Stimulated activated naive CD8-positive, alpha-beta T cell treated with anti-CD3 and anti-CD28 coated beads, Interleukin-15, Interleukin-2, amounts not matched to agents 100 ng/mL and 50 ng/mL, for 24 hours (primary cell): ENCODE measurements at regions not wholly inside any gene's neighbourhood (a gene's known extent, or its start where the extent isn't known, plus 50 kb on each side); places are given as distances from the start of the nearest gene placed in this dataset.

Experiments
- H3K27ac Mint-ChIP-seq: one replicate; pipeline ENCODE4 v1.8.0; 2021; ENCODE audit warnings: mild to moderate bottlenecking, mixed read lengths
- H3K27me3 Mint-ChIP-seq: one replicate; pipeline ENCODE4 v1.8.0; 2021; ENCODE audit warnings: mixed read lengths
- H3K36me3 Mint-ChIP-seq: one replicate; pipeline ENCODE4 v1.8.0; 2021; ENCODE audit warnings: low read depth, mixed read lengths
- H3K4me1 Mint-ChIP-seq: one replicate; pipeline ENCODE4 v1.8.0; 2021; ENCODE audit warnings: low read depth, mixed read lengths
- H3K4me3 Mint-ChIP-seq: one replicate; pipeline ENCODE4 v1.8.0; 2021; ENCODE audit warnings: mild to moderate bottlenecking, mixed read lengths
- H3K9me3 Mint-ChIP-seq: one replicate; pipeline ENCODE4 v1.8.0; 2021; ENCODE audit warnings: mixed read lengths

DNA sequence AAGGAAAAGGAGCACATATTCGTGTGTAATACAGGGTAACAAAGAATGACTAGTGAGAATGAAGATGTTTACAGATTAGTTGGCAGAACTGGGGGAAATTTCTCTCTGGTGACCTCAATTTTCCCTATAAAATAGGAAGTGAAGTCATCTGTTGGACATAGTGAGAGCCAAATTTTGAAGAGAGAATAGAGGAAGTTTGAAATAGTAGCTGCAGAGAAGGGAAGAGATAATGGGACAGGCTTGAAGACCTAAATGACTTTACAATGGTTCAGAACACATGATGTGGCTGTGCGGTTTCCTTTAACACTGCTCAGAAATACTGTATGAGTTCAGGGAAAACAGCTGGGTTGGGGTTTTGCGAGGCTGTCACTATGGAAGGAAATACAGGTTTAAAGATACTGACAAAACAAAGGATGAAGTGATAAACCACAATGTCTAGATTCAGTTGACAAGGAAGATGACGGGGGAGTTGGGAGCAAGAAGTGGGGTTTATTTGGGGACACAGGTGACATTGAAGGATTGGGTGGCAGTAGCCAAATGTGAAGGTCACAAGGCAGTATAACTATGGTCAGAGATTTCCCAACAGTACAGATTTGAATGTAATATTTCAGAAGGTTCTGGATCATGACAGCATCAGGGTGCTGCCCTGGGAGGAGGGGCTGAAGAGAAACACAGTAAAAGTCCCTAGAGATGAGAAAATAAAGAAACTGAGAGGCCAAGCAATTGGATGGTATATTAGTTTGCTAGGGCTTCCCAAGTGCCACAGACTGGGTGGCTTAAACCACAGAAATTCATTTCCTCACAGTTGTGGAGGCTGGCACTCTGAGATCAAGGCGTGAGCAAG lies 82.6 kb upstream of the TANK start:
- Mint-ChIP-seq H3K36me3 (no peaks in the 10 kb centered on the region), H3K9me3 (no peaks in the 10 kb centered on the region), H3K4me1 (peaks cover 54% of the 10 kb centered on the region), H3K27me3 (no peaks in the 10 kb centered on the region), H3K4me3 (peak overlapping the region; percentile 55), H3K27ac (peak overlapping the region; percentile 90)

DNA sequence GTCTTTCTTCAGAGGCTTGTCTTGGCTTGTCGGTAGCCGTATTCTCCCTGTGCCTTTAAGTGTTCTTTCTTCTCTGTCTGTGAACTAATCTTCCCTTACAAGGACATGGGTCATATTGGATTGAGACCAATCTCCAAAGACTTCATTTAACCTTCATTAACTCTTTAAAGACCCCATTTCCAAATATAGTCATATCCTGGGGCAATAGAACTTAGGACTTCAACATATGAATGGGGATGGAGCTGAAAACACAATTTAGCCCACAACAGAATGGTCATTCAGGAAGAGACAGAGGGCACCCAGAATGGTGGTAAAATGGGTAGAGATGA lies 82.1 kb upstream of the TANK start:
- H3K9me3 Mint-ChIP-seq: no peaks in the 10 kb centered on the region
- H3K36me3 Mint-ChIP-seq: no peaks in the 10 kb centered on the region
- H3K4me1 Mint-ChIP-seq: peaks cover 50% of the 10 kb centered on the region
- H3K27ac Mint-ChIP-seq: peak overlapping the region; percentile 90
- H3K4me3 Mint-ChIP-seq: peak overlapping the region; percentile 55
- no peaks in the 10 kb centered on the region for H3K27me3 Mint-ChIP-seq

DNA sequence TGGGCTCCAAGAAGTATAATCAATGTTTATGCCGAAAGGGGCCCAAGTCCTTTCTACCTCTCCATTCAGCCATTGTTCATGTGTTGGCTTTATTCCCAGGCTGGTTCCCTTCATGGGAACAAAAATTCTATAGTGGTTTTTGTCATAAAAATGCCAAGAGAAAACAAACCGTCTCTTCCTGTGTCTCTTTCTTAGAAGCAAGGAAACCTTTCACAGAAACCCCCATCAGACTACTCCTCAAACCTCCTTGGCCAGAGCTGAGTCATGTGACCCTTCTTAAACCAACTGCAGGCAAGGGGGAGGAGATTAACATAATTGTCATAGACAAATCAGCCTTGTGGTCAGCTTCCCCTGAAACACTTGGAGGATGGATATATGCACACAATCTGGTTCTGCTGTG lies 75.1 kb upstream of the TANK start:
- no peak overlapping the region for H3K27ac Mint-ChIP-seq
- H3K36me3 Mint-ChIP-seq: no peaks in the 10 kb centered on the region
- H3K4me3 Mint-ChIP-seq: no peak overlapping the region
- no peaks in the 10 kb centered on the region for H3K9me3 Mint-ChIP-seq
- no peaks in the 10 kb centered on the region for H3K27me3 Mint-ChIP-seq
- H3K4me1 Mint-ChIP-seq: peaks cover 17% of the 10 kb centered on the region

DNA sequence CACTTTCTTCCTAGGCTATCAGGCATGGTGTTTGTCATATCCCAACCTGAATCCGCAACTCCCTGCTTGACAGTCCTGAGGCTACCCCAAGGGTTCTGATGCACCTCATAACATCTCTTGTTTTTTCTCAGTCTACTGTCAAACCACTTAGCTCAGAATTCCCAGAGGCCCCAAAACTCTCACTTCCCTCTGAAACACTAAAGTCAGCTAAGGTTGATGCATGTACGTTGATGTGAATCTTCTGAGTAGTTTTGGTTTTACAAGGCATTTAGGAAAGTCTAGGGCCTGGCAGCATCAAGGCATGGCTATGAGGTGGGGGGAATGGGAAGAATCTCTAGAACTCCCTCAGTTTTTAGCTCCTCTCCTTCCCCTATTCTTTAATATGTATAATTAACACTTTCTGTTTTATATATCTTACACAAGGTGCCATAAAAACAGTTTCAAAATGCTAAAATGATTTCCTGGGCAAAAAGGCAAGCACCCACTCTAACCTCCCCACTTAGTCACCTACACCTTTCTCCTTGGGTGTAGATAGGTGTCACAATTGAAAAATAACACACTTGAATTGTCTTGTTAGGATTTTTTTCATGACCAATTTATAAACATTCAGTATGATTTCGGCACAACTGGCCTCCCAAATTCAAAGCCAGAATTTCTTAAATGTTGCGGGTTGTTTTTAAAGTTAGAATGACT lies 71.4 kb upstream of the TANK start:
- Mint-ChIP-seq H3K36me3 (no peaks in the 10 kb centered on the region), H3K4me1 (peaks cover 28% of the 10 kb centered on the region), H3K27me3 (no peaks in the 10 kb centered on the region), H3K9me3 (no peaks in the 10 kb centered on the region), H3K4me3 (no peak overlapping the region), H3K27ac (peak overlapping the region; percentile 2)

DNA sequence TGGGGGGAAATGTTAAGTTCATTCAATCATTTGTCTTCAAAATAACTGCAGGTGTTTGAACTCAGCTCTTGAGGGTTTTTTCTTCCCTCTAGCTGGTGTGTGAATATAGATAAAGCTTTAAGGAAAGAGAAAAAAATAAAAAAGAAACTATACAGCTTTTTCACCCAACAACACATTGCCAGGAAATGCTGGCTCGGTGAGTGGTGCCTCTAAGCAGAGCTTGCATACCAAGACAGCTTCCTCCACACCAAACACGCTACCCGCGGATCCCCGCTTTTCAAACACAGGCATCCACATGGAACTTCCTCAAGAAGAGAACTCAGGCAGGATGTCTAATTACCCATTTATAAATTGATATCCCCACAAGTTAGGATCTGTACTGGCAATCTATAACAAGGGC lies 69.8 kb upstream of the TANK start:
- Mint-ChIP-seq H3K9me3 (no peaks in the 10 kb centered on the region), H3K36me3 (no peaks in the 10 kb centered on the region), H3K27me3 (no peaks in the 10 kb centered on the region), H3K4me3 (peak overlapping the region; percentile 14), H3K27ac (peak overlapping the region; percentile 56), H3K4me1 (peaks cover 28% of the 10 kb centered on the region)

DNA sequence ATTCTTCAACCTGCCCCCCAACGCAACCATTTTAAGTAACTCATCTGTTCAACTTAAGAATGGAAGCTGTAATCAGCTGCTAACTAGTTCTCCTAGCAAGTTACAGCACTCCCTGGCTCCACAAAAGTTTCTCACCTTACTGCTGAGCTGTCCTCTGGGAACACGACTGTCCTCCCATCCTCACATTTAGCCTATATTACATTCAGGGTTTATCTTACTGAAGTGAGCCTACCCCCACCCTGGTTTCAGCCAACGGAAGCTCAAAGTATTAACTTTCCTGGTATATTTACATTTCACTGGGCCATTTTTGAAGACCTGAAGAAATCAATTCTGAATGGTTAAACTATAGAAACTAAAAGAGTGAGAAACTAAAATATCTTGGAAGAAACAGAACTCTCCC lies 64.9 kb upstream of the TANK start:
- Mint-ChIP-seq H3K27me3 (no peaks in the 10 kb centered on the region), H3K36me3 (no peaks in the 10 kb centered on the region), H3K27ac (no peak overlapping the region), H3K9me3 (no peaks in the 10 kb centered on the region), H3K4me1 (peaks cover 9% of the 10 kb centered on the region), H3K4me3 (no peak overlapping the region)

DNA sequence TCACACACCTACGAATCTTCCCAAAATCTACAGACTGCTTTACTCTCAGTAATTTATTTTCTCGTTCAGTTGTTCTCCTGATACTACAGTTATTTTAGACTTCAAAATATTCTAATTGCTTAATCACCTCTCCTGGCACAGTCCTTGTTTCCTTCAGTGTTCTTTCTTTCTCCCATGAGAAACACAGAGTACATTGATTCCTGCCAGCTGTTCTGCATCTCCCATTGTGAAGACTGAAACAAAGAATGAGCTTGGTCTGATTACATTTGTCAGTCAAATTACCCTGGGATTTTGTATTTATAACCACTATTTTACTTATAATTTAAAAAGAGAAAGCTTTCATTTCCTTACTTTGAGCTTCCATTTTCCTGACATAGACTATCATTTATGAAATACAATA lies 63.9 kb upstream of the TANK start:
- Mint-ChIP-seq H3K9me3 (no peaks in the 10 kb centered on the region), H3K4me3 (no peak overlapping the region), H3K27ac (no peak overlapping the region), H3K36me3 (no peaks in the 10 kb centered on the region), H3K27me3 (no peaks in the 10 kb centered on the region), H3K4me1 (no peaks in the 10 kb centered on the region)

DNA sequence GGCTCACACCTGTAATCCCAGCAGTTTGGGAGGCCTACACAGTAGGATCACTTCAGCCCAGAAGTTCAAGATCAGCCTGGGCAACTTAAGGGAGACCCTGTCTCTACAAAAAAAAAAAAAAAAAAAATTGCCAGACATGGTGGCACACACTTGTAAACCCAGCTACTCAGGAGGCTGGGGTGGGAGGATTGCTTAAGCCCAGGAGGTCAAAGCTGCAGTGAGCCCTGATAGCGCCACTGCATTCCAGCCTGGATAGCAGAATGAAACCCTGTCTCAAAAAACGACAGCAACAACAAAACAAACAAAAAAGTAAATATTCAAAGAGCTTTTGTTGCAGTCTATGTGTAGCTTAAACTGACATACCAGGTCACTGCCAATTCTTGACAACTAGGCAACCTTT lies 63.1 kb upstream of the TANK start:
- Mint-ChIP-seq H3K4me3 (no peak overlapping the region), H3K4me1 (no peaks in the 10 kb centered on the region), H3K27ac (no peak overlapping the region), H3K36me3 (no peaks in the 10 kb centered on the region), H3K27me3 (no peaks in the 10 kb centered on the region), H3K9me3 (no peaks in the 10 kb centered on the region)

DNA sequence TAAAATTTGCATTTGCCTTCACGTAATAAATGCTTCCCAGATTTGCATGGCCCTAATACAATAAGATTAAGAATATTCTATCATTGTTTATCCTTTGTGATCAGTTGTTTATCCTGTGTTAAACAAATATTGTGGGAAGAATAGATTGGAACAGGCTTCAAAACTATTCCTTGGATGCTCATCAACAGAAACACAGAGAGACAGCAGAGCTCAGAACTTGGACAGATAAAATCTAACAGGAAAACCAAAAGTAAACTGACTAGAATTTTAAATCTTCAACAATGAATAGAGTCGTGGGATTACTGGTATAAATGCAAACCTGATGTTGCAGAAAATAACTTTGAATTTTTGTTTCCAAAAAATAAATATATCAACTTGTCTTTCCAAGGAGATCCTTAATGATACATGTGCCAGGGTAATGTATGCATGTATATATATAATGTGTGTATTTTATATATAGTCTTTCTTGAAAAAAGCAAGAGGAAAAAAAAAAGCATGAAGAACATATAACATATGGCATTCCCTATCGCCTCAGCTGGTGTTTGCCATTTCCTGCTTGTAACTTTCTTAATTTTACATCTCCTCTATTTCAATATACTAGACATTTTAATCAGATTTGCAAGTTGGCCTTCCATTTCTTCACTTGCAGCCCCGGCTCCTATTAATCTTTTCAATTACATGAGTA lies 59.9 kb upstream of the TANK start:
- no peaks in the 10 kb centered on the region for H3K27me3 Mint-ChIP-seq
- H3K4me3 Mint-ChIP-seq: no peak overlapping the region
- H3K9me3 Mint-ChIP-seq: no peaks in the 10 kb centered on the region
- H3K36me3 Mint-ChIP-seq: no peaks in the 10 kb centered on the region
- H3K27ac Mint-ChIP-seq: no peak overlapping the region
- H3K4me1 Mint-ChIP-seq: peaks cover 16% of the 10 kb centered on the region

DNA sequence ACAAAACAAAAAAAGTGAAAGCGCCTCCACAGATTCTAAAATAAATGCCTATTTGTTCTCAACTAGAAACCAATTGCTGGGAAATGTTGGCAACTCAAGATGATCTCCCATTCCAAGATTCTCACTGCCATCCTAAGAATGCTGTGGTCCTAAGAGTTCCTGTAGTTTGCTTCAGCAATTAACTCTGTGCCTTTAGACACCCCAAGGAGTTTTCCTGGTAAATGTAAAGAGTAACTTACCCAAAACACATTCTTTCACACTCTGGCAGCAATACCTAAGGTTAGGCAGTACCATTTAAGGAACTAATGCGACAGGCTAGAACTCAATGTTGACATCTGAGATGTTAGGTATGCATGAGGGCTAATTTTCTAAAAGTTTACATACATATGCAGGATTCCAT lies 58.8 kb upstream of the TANK start:
- Mint-ChIP-seq H3K36me3 (no peaks in the 10 kb centered on the region), H3K4me3 (no peak overlapping the region), H3K9me3 (no peaks in the 10 kb centered on the region), H3K4me1 (peaks cover 16% of the 10 kb centered on the region), H3K27ac (no peak overlapping the region), H3K27me3 (no peaks in the 10 kb centered on the region)

DNA sequence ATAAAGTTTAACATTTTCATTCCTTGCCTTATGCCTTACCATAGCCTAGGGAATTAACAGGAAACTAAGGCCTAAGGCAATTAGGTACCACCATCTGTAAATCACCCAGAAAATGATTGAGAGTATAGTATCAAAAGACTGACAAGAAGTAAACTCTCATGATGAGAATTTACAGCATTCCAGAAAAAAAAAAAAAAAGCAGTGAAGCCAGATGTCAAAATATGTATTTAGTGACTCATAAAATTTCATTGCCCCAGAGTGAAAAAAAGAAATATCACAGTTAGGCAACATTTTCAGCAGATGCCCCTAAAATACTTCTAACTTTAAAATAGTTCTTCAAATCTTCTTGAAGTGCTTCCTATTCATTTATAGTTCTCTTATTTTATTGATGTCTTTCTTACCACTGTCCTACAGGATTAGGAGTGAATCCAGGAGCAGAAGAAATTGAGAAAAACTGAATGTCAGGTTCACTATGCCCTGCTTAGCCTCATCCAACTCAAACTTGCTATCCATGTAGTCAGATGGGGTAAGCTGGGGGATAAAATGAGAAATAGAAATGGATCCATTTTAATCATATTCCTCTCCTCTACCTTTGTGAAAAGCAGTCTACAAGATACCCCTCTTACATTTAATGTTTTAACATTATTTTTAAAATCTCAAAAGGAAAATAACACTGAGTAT lies 57.3 kb upstream of the TANK start:
- Mint-ChIP-seq H3K27me3 (no peaks in the 10 kb centered on the region), H3K4me3 (no peak overlapping the region), H3K27ac (no peak overlapping the region)

DNA sequence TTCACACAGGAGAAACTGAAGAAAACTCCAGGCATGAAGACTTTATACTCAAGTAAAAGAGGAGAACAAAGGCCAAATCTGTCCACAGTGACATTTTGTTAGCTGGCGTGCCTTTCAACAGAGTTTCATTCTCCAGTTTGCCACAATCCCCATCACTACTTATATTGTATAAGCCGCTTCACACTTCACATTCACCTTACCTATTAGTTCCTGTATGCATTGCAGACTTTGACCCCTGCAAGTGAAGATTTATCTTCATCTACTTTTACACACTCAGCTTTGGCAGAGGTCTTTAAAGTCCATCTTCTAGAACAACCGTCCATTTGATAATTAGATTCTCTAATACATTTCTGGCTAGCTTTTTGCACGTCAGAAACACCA lies 56.8 kb upstream of the TANK start:
- no peak overlapping the region for H3K4me3 Mint-ChIP-seq
- H3K27ac Mint-ChIP-seq: no peak overlapping the region
- peaks cover 16% of the 10 kb centered on the region for H3K4me1 Mint-ChIP-seq
- H3K9me3 Mint-ChIP-seq: no peaks in the 10 kb centered on the region
- no peaks in the 10 kb centered on the region for H3K36me3 Mint-ChIP-seq
- H3K27me3 Mint-ChIP-seq: no peaks in the 10 kb centered on the region

More for the DNA sequence above, 57.3 kb upstream of the TANK start:
- H3K36me3 Mint-ChIP-seq: no peaks in the 10 kb centered on the region
- no peaks in the 10 kb centered on the region for H3K9me3 Mint-ChIP-seq
- H3K4me1 Mint-ChIP-seq: peaks cover 16% of the 10 kb centered on the region

DNA sequence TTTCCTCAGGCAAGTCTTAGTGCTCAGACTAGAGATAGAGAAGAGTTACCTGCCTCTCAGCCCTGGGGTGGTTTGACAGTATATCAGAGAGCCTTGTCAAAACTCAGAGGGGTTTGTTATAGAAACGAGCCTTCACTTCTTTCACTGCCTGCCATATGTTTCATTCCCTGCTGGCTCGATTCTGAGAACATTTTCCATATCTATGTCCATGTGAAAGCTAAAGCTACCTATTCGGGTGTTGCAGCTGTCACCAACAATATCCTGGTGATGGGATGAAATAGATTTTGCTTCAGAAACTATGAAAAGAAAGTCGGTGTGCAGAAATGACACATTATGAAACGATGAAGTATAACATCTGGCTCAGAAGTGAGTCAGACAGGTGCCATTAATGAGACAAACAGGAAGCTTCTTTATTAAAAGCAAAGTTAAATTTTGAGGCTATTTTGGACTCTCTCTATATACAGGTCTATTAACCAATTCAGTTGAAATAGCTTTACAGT lies 56.1 kb upstream of the TANK start:
- H3K4me1 Mint-ChIP-seq: peaks cover 16% of the 10 kb centered on the region
- H3K27me3 Mint-ChIP-seq: no peaks in the 10 kb centered on the region
- H3K36me3 Mint-ChIP-seq: no peaks in the 10 kb centered on the region
- no peaks in the 10 kb centered on the region for H3K9me3 Mint-ChIP-seq
- no peak overlapping the region for H3K4me3 Mint-ChIP-seq
- H3K27ac Mint-ChIP-seq: no peak overlapping the region

DNA sequence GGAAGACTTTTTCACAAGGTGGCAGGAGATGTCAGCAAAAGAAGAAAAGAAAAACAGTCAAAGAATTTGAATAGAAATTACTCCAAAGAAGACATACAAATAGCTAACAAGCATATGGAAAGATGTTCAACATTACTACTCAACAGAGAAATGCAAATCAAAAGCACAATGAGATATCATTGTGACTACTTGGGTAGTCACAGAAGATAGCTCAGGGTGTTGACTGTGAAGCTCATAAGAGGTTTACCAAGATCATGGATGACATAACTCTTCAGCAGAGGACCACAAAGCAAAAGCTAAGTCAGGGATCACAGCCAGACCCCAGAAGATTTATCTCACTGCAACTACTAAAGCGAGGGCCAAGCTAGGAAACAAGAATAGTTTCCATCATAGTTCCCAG lies 53.0 kb upstream of the TANK start:
- Mint-ChIP-seq H3K27me3 (no peaks in the 10 kb centered on the region), H3K27ac (no peak overlapping the region), H3K4me1 (peaks cover 16% of the 10 kb centered on the region), H3K9me3 (no peaks in the 10 kb centered on the region), H3K36me3 (no peaks in the 10 kb centered on the region), H3K4me3 (no peak overlapping the region)
